Erythroblast (primary cell): ENCODE measurements at regions not wholly inside any gene's neighbourhood (a gene's known extent, or its start where the extent isn't known, plus 50 kb on each side); places are given as distances from the start of the nearest gene placed in this dataset.

Experiments used
- DNase-seq, 2 experiments: peaks; one replicate each; lab custom pipeline; 2025; lab: John Stamatoyannopoulos, UW
- GATA1 ChIP-seq: IDR thresholded peaks from 2 replicates; pipeline ENCODE4 v1.6.1; 2011; ENCODE audit warnings: low read depth, mild to moderate bottlenecking, control low read depth, low read length, moderate library complexity
- POLR2A ChIP-seq: IDR thresholded peaks from 2 replicates; pipeline ENCODE4 v1.6.1; 2011; ENCODE audit warnings: mild to moderate bottlenecking, low read length

DNA sequence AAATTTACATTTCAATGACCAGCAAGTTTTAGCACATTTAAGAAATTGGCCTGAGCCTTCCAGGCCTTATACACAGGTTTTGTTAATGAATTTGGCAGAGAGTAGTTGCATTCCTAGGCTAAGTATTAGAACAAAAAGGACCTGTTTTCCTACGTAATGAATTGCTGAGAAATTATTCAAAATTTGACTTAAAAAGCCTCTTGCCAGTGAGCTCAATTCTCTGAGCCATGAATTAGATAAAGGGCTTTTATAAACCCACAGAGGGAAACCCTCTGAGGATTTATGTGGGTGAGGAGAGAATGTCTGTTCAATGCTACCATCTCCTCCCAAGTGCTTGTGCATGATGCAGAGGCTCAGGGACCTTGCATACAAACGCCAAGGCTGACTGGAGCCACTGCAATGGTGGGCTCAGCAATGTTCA, 94.5 kb upstream of the PELI2 start:
- no peak for DNase-seq
- TF ChIP-seq POLR2A: no peak
- no peak for TF ChIP-seq GATA1

GRCh38 chr14:56025191-56025590, 93.0 kb upstream of the PELI2 start:
- TF ChIP-seq POLR2A (no peak), GATA1 (no peak)
- no peak for DNase-seq

GRCh38 chr14:56026506-56026905, 91.7 kb upstream of the PELI2 start:
- TF ChIP-seq POLR2A: no peak
- no peak for TF ChIP-seq GATA1
- DNase-seq: no peak

DNA sequence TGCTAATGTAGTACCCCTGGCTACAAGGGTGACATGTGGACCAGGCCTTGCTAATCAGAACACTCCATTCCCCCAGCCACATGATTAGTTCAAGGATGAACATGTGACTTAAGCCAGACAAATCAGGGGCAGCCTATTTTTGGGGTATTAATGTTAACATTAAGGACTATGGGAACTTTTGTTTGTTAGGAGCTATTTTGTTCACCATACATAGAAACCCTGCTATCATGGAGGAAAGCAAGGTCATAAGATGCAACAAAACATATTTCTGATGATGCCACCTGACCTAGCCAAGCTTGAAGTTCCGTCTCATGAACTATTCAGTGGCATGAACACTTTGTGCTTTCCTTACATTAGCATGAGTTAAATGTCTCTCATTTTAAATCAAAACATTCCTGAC, 90.8 kb upstream of the PELI2 start:
- TF ChIP-seq POLR2A (no peak), GATA1 (no peak)
- no peak for DNase-seq

GRCh38 chr14:56027916-56028712, 90.1 kb upstream of the PELI2 start:
- DNase-seq: no peak
- TF ChIP-seq POLR2A: no peak
- no peak for TF ChIP-seq GATA1

DNA sequence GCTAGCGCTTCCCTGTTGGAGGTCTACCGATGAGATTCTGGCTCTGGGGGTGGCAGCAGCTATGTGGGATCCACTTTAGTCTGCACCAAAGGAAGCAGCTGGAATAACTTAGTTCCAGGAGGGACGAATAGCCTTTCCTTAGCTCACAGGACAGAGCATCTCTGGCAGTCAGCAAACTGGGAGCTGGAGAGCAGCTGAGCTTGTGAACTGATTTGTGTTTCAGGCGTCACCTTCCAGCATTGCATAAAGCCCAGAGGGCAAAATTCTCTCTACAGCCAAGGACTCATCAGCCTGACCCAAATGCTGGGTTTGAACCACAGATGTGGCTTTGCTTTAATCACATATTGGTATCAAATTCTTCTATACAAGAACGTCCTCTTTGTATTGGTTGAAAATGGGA, 81.9 kb upstream of the PELI2 start:
- TF ChIP-seq GATA1 (no peak), POLR2A (no peak)
- no peak for DNase-seq

- TF ChIP-seq GATA1 (no peak), POLR2A (no peak)
- DNase-seq: no peak
These were observed 78.1 kb upstream of the PELI2 start for GRCh38 chr14:56040121-56040520.

GRCh38 chr14:56044196-56044595, 74.0 kb upstream of the PELI2 start:
- DNase-seq: no peak
- TF ChIP-seq POLR2A (no peak), GATA1 (no peak)

GRCh38 chr14:56046546-56046945, 71.7 kb upstream of the PELI2 start:
- TF ChIP-seq POLR2A (no peak), GATA1 (no peak)
- DNase-seq: no peak

- DNase-seq: no peak
- TF ChIP-seq POLR2A (no peak), GATA1 (no peak)
These were observed 71.2 kb upstream of the PELI2 start for GRCh38 chr14:56046996-56047395.

- TF ChIP-seq POLR2A: no peak
- no peak for TF ChIP-seq GATA1
- DNase-seq: no peak
These were observed 68.7 kb upstream of the PELI2 start for GRCh38 chr14:56049536-56049935.

GRCh38 chr14:56055511-56055910, 62.7 kb upstream of the PELI2 start:
- TF ChIP-seq POLR2A (no peak), GATA1 (no peak)

GRCh38 chr14:56056031-56056430, 62.2 kb upstream of the PELI2 start:
- no peak for DNase-seq
- TF ChIP-seq POLR2A (no peak), GATA1 (no peak)

More at GRCh38 chr14:56055511-56055910, 62.7 kb upstream of the PELI2 start:
- no peak for DNase-seq

- TF ChIP-seq POLR2A (no peak), GATA1 (no peak)
These were observed 61.0 kb upstream of the PELI2 start for GRCh38 chr14:56057071-56057741.

More at GRCh38 chr14:56057071-56057741, 61.0 kb upstream of the PELI2 start:
- no peak for DNase-seq
